ENCODE measurements at regions not wholly inside any gene's neighbourhood (a gene's known extent, or its start where the extent isn't known, plus 50 kb on each side); places are given as distances from the start of the nearest gene placed in this dataset.

DNA sequence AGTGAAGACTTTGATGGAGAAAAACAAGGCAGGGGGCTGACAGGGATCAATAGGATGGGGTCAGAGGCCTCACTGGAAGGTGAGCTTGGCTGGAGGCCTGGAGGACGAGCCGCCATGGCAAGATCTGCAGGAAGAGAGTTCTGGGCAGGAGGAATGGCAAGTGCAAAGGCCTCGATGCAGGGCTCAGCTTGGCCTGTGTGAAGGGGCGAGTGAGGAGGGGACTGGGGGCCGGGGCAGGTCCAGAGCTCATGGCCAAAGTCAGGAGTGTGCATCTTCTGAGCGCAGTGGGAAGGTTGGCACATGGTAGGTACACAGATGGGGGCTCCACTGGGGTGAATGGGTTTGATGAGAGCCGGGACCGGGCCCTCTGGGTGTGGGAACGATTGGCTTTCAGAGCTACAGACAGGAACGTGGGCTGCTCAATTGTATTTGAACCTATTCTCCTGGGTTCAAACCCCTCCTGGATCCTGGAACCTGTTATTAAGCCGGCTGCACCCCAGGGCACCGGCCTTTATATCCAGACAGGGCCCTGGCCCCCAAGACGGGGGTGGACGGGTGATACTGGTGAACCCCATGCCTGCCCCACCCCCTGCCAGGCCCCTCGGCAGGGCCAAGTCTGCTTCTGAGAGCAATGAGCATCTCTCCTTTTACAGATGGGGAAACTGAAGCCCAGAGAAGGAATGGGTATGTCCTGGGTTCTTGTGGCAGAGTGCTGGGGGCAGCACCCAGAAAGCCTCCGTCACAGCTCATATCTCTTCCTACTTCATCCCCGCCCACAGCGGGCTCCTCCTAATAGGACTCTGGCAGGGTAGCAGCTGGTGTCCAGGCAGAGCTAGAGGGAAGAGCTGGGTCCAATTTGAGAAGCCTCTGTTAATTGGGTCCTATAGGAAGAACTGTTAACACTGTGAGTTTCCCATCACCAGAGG, 106.1 kb downstream of the CEBPB start:
- peaks cover 27% of the 10 kb centered on the region for H3K4me1 ChIP-seq
- no peak for DNase-seq (ENCODE audit: extremely low spot score in 2 of 2)
- H3K36me3 ChIP-seq, result no peaks in the 10 kb centered on the region
- H3K4me3 ChIP-seq, result no peak overlapping the region
- TF ChIP-seq POLR2AphosphoS5 (IDR thresholded peaks at IDR 0.05; ENCODE audit: insufficient read depth in 1 of 2, low read depth in 1 of 2) (peak in 1 of 2 donors; percentile 51), POLR2A (IDR thresholded peaks at IDR 0.05) (no peak)
- TF ChIP-seq, protein P1, sequence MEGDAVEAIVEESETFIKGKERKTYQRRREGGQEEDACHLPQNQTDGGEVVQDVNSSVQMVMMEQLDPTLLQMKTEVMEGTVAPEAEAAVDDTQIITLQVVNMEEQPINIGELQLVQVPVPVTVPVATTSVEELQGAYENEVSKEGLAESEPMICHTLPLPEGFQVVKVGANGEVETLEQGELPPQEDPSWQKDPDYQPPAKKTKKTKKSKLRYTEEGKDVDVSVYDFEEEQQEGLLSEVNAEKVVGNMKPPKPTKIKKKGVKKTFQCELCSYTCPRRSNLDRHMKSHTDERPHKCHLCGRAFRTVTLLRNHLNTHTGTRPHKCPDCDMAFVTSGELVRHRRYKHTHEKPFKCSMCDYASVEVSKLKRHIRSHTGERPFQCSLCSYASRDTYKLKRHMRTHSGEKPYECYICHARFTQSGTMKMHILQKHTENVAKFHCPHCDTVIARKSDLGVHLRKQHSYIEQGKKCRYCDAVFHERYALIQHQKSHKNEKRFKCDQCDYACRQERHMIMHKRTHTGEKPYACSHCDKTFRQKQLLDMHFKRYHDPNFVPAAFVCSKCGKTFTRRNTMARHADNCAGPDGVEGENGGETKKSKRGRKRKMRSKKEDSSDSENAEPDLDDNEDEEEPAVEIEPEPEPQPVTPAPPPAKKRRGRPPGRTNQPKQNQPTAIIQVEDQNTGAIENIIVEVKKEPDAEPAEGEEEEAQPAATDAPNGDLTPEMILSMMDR (IDR thresholded peaks at IDR 0.05), result no peak
- peak overlapping the region; percentile 88 for H3K27ac ChIP-seq
- no peaks in the 10 kb centered on the region for H3K9me3 ChIP-seq
- H3K27me3 ChIP-seq, result no peaks in the 10 kb centered on the region
- intact Hi-C loops (cut with DNase I), result no loop called here

DNA sequence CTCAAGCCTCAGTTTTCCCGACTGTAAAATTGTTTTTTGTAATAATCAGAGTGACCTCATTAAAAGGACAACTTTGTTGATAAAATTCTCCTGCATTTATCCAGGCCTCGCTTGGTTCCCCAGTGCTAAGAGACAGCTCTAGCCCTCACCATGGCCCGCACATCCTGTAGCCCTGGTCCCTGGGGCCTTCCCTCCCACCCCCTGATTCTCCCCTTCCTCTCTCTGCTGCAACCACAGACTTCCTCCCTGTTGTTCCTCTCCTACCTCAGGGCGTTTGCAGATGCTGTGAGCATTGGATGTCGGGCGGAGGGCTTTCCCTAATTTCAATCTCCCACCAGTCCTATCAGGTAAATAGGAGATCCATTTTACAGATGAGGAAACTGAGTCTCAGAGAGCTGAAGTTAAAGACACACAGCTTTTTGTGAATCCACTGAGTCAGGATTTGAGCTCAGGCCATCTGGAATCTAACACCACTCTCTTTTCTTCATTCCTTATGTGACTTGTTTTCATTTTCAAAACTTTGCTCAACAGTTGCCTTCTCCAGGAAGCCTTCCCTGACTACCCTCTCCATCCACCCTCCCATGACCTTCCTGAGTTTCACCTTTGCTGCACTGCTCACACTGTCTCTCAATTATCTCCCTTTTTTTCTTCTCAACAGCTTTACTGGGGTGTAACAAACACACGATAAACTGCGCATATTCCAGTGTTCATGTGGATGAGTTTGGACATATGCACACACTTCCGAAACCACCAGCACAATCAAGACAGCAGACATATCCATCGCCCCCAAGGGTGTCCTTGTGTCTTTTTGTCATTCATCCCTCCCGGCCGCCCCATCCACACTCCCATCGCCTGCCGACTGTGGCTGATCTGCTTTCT, 107.1 kb downstream of the CEBPB start:
- Histone ChIP-seq H3K4me3 (no peak overlapping the region), H3K27ac (peak overlapping the region; percentile 88)
- intact Hi-C loops (cut with DNase I), result no loop called here

DNA sequence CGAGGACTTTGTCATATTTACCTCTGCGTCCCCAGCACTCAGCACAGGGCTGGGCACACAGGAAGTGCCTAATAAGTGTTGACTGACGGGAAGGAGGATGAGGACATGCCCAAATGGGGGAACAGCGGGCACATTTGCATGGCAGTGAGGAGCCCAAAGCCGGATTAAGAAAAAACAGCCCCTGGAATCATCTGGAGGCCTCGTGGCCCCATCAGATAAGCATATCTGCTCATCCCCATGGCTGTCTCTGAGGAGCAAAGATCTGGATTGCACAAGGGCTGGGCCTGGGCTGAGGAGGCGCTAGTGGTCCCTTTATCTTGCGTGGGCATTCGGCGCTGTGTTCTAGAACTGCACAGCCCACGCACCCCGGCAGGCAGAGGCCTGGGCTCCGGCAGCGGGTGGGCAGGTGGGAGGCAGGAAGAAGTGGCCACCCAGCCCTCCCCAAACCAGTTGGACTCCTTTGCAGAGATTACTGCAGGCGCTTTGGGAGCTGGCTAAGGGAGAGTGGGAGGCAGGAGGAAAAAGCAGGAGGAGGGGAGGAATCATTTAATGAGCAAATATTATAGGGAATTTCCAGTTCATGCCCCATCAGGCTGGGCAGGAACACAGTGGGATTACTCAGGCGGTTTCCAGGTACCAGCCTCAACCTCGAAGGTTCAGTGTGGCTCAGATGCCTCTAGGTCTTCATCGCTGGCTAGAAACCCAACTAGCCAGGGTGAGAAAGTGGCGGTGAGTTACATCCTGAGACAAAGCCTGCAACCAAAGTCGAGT, 108.1 kb downstream of the CEBPB start:
- intact Hi-C loops (cut with DNase I), result no loop called here
- Histone ChIP-seq H3K27ac (peak overlapping the region; percentile 1), H3K9me3 (no peaks in the 10 kb centered on the region), H3K4me1 (peaks cover 23% of the 10 kb centered on the region), H3K4me3 (no peak overlapping the region), H3K36me3 (no peaks in the 10 kb centered on the region), H3K27me3 (no peaks in the 10 kb centered on the region)
- DNase-seq (ENCODE audit: extremely low spot score in 2 of 2), result no peak
- TF ChIP-seq, protein P1 (IDR thresholded peaks at IDR 0.05), result no peak
- no peak for TF ChIP-seq POLR2AphosphoS5 (IDR thresholded peaks at IDR 0.05; ENCODE audit: insufficient read depth in 1 of 2, low read depth in 1 of 2)
- TF ChIP-seq POLR2A (IDR thresholded peaks at IDR 0.05), result no peak

More for the DNA sequence above, 107.1 kb downstream of the CEBPB start:
- no peaks in the 10 kb centered on the region for H3K9me3 ChIP-seq
- H3K4me1 ChIP-seq, result peaks cover 22% of the 10 kb centered on the region
- H3K36me3 ChIP-seq, result no peaks in the 10 kb centered on the region
- no peak for DNase-seq (ENCODE audit: extremely low spot score in 2 of 2)
- TF ChIP-seq POLR2A (IDR thresholded peaks at IDR 0.05), result no peak
- TF ChIP-seq, protein P1 (IDR thresholded peaks at IDR 0.05), result no peak
- TF ChIP-seq POLR2AphosphoS5 (IDR thresholded peaks at IDR 0.05; ENCODE audit: insufficient read depth in 1 of 2, low read depth in 1 of 2), result no peak
- H3K27me3 ChIP-seq, result no peaks in the 10 kb centered on the region

DNA sequence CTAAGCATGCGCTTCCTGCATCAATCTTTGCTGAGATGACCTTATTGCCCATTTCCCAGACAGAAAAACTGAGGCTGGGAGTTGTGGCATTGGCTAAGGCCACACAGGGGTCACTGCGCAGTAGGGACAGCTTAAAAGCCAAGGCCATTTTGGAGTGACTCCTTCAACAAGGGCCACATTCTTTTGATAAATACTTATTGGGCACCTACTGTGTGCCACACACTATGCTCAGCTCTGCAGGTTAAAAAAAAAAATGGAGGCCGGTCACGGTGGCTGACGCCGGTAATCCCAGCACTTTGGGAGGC, 108.6 kb downstream of the CEBPB start:
- TF ChIP-seq, protein P1 (IDR thresholded peaks at IDR 0.05), result no peak
- no peak for DNase-seq (ENCODE audit: extremely low spot score in 2 of 2)
- intact Hi-C loops (cut with DNase I), result no loop called here
- H3K27ac ChIP-seq, result peak overlapping the region; percentile 1
- H3K4me1 ChIP-seq, result peaks cover 28% of the 10 kb centered on the region
- H3K27me3 ChIP-seq, result no peaks in the 10 kb centered on the region
- H3K36me3 ChIP-seq, result no peaks in the 10 kb centered on the region
- H3K4me3 ChIP-seq, result no peak overlapping the region
- H3K9me3 ChIP-seq, result no peaks in the 10 kb centered on the region
